ENCODE measurements at regions not wholly inside any gene's neighbourhood (a gene's known extent, or its start where the extent isn't known, plus 50 kb on each side); places are given as distances from the start of the nearest gene placed in this dataset.
A peak's percentile ranks its signal among the peaks of the same experiment; 100 is the strongest.
"Not testable (repeated sequence)": the region's sequence is repeated elsewhere in the genome, so short reads cannot be mapped to it uniquely, and the experiment has no call there.

GRCh38 chr20:30164389-30164788, 1093.1 kb upstream of the DEFB115 start:
- not testable (repeated sequence) for H3K4me3 ChIP-seq (ENCODE audit: low read depth, low read length); DNase-seq (ENCODE audit: low read depth)

- TF ChIP-seq CTCF (conservative IDR thresholded peaks at IDR 0.05; ENCODE audit: low read depth, low read length), result no peak
- DNase-seq (ENCODE audit: low read depth), result no peak
- H3K4me3 ChIP-seq (ENCODE audit: low read depth, low read length), result no peak overlapping the region
These were observed 1089.9 kb upstream of the DEFB115 start for GRCh38 chr20:30167540-30167939.

GRCh38 chr20:30168025-30168799, 1089.3 kb upstream of the DEFB115 start:
- no peak for DNase-seq (ENCODE audit: low read depth)
- no peak for TF ChIP-seq CTCF (conservative IDR thresholded peaks at IDR 0.05; ENCODE audit: low read depth, low read length)
- no peak overlapping the region for H3K4me3 ChIP-seq (ENCODE audit: low read depth, low read length)

- no peak for DNase-seq (ENCODE audit: low read depth)
- H3K4me3 ChIP-seq (ENCODE audit: low read depth, low read length), result no peak overlapping the region
- TF ChIP-seq CTCF (conservative IDR thresholded peaks at IDR 0.05; ENCODE audit: low read depth, low read length), result no peak
These were observed 1088.7 kb upstream of the DEFB115 start for GRCh38 chr20:30168800-30169138.

- H3K4me3 ChIP-seq (ENCODE audit: low read depth, low read length), result no peak overlapping the region
- TF ChIP-seq CTCF (conservative IDR thresholded peaks at IDR 0.05; ENCODE audit: low read depth, low read length), result no peak
- DNase-seq (ENCODE audit: low read depth), result no peak
These were observed 1081.8 kb upstream of the DEFB115 start for GRCh38 chr20:30175681-30176080.

GRCh38 chr20:30183124-30183523, 1074.3 kb upstream of the DEFB115 start:
- not testable (repeated sequence) for H3K4me3 ChIP-seq (ENCODE audit: low read depth, low read length); DNase-seq (ENCODE audit: low read depth)

GRCh38 chr20:30191785-30192184, 1065.7 kb upstream of the DEFB115 start:
- not testable (repeated sequence) for H3K4me3 ChIP-seq (ENCODE audit: low read depth, low read length); DNase-seq (ENCODE audit: low read depth)

GRCh38 chr20:30234477-30234876, 1023.0 kb upstream of the DEFB115 start:
- H3K4me3 ChIP-seq (ENCODE audit: low read depth, low read length); DNase-seq (ENCODE audit: low read depth): not testable (repeated sequence)

- DNase-seq (ENCODE audit: low read depth); H3K4me3 ChIP-seq (ENCODE audit: low read depth, low read length): not testable (repeated sequence)
These were observed 982.4 kb upstream of the DEFB115 start for GRCh38 chr20:30275073-30275472.

GRCh38 chr20:30281584-30282197, 975.8 kb upstream of the DEFB115 start:
- no peak for TF ChIP-seq CTCF (conservative IDR thresholded peaks at IDR 0.05; ENCODE audit: low read depth, low read length)
- DNase-seq (ENCODE audit: low read depth), result no peak
- peak overlapping the region; percentile 28 for H3K4me3 ChIP-seq (ENCODE audit: low read depth, low read length)

- peak; percentile 85 for DNase-seq (ENCODE audit: low read depth)
- H3K4me3 ChIP-seq (ENCODE audit: low read depth, low read length), result peak overlapping the region; percentile 46
These were observed 973.8 kb upstream of the DEFB115 start for GRCh38 chr20:30283476-30284280.

Data from choroid plexus epithelial cell (primary cell).